Small intestine (tissue), 7 donors: ENCODE measurements at regions not wholly inside any gene's neighbourhood (a gene's known extent, or its start where the extent isn't known, plus 50 kb on each side); places are given as distances from the start of the nearest gene placed in this dataset.

ENCODE experiments used
- DNase-seq, 2 donors: peaks; one replicate each; pipeline versions ENCODE4 v3.0.0 to v3.0.0-alpha.2; 2013
- FAIRE-seq: peaks from 2 replicates; lab custom pipeline; 2012; peaks lifted over from hg19 to GRCh38; lab: Jason Lieb, UNC
- H3K27ac ChIP-seq, 3 donors: one replicate each; pipeline ENCODE4 v1.5.1; 2013; ENCODE audit warnings: low read length in 2 of 3, mild to moderate bottlenecking in 2 of 3, control low read depth in 1 of 3, inconsistent platforms in 1 of 3, low read depth in 1 of 3, moderate library complexity in 1 of 3
- H3K27me3 ChIP-seq, 3 donors: one replicate each; pipeline ENCODE4 v1.6.1; 2013; ENCODE audit warnings: low read length in 3 of 3, inconsistent platforms in 1 of 3; ENCODE audit not compliant: control insufficient read depth in 3 of 3, insufficient read depth in 3 of 3
- H3K36me3 ChIP-seq, 3 donors: one replicate each; pipeline ENCODE4 v1.6.1; 2013; ENCODE audit warnings: low read length in 3 of 3, inconsistent platforms in 1 of 3, low read depth in 1 of 3, mild to moderate bottlenecking in 1 of 3, moderate library complexity in 1 of 3; ENCODE audit not compliant: control insufficient read depth in 3 of 3, insufficient read depth in 2 of 3
- H3K4me1 ChIP-seq, 3 donors: one replicate each; pipeline ENCODE4 v1.6.1; 2013; ENCODE audit warnings: low read length in 2 of 3, inconsistent platforms in 1 of 3, low read depth in 1 of 3, mild to moderate bottlenecking in 1 of 3, moderate library complexity in 1 of 3; ENCODE audit not compliant: control insufficient read depth in 3 of 3, insufficient read depth in 2 of 3
- H3K4me3 ChIP-seq, 3 donors: one replicate each; pipeline ENCODE4 v1.5.1; 2013; ENCODE audit warnings: low read length in 3 of 3, control low read depth in 1 of 3, inconsistent platforms in 1 of 3, low read depth in 1 of 3, mild to moderate bottlenecking in 1 of 3, moderate library complexity in 1 of 3
- H3K9me3 ChIP-seq, 2 donors: one replicate each; pipeline ENCODE4 v1.6.1; 2013; ENCODE audit warnings: low read depth in 1 of 2, low read length in 1 of 2; ENCODE audit not compliant: control insufficient read depth in 2 of 2, insufficient read depth in 1 of 2
- WGBS, 3 donors: extraction: QIAGEN DNeasy Blood & Tissue Kit; methylation state at CpG; one replicate each; pipeline ENCODE4 v1.1.7; 2013; 5-methylcytosine and 5-hydroxymethylcytosine counted together
- donor health status: healthy with polysubstance abuse.
- donor health status: control.
- donor health status: control.
- donor health status: Bipolar disorder and iron deficiency.
- donor health status: healthy.

GRCh38 chr18:31255953-31256352 is 62.0 kb upstream of the DSG1 start:
- FAIRE-seq: no peak
- WGBS, 3 donors: 86 to 93% (median 87%) methylated on average over 1 of the region's 1 CpG
- no peaks in the 10 kb centered on the region for H3K27me3 ChIP-seq
- H3K36me3 ChIP-seq: no peaks in the 10 kb centered on the region
- no peak for DNase-seq
- no peak overlapping the region for H3K4me3 ChIP-seq
- H3K4me1 ChIP-seq: no peaks in the 10 kb centered on the region
- H3K27ac ChIP-seq: no peak overlapping the region
- H3K9me3 ChIP-seq: no peaks in the 10 kb centered on the region

- DNase-seq: no peak
- Histone ChIP-seq H3K4me3 (no peak overlapping the region), H3K36me3 (no peaks in the 10 kb centered on the region), H3K4me1 (peaks cover 0 to 14% (median 0%) of the 10 kb centered on the region in 3 donors), H3K9me3 (no peaks in the 10 kb centered on the region), H3K27ac (no peak overlapping the region), H3K27me3 (no peaks in the 10 kb centered on the region)
- 70 to 87% (median 86%) methylated on average over 3 of the region's 3 CpGs for whole genome bisulfite sequencing, 3 donors
- FAIRE-seq: no peak
Measured at GRCh38 chr18:31258789-31259188, 59.2 kb upstream of the DSG1 start.

- Histone ChIP-seq H3K36me3 (no peaks in the 10 kb centered on the region), H3K4me1 (peaks cover 0 to 14% (median 0%) of the 10 kb centered on the region in 3 donors), H3K27me3 (no peaks in the 10 kb centered on the region), H3K4me3 (no peak overlapping the region), H3K27ac (peak overlapping the region in 1 of 3 donors; percentile 69), H3K9me3 (no peaks in the 10 kb centered on the region)
- no peak for FAIRE-seq
- DNase-seq: peak; percentile 69 to 72
- 43 to 45% (median 44%) methylated on average over 6 of the region's 6 CpGs for WGBS, 3 donors
Measured at GRCh38 chr18:31261792-31262582, 56.0 kb upstream of the DSG1 start.

- FAIRE-seq: no peak
- no peak overlapping the region for H3K27ac ChIP-seq
Measured at GRCh38 chr18:31267823-31268481, 50.0 kb upstream of the DSG1 start.

More at GRCh38 chr18:31267823-31268481, 50.0 kb upstream of the DSG1 start:
- no peaks in the 10 kb centered on the region for H3K36me3 ChIP-seq
- H3K27me3 ChIP-seq: no peaks in the 10 kb centered on the region
- DNase-seq: no peak
- H3K4me3 ChIP-seq: no peak overlapping the region
- 48 to 57% (median 54%) methylated on average over 2 of the region's 2 CpGs for whole genome bisulfite sequencing, 3 donors
- H3K4me1 ChIP-seq: peaks cover 0 to 13% (median 0%) of the 10 kb centered on the region in 3 donors
- H3K9me3 ChIP-seq: no peaks in the 10 kb centered on the region
